ENCODE measurements at regions not wholly inside any gene's neighbourhood (a gene's known extent, or its start where the extent isn't known, plus 50 kb on each side); places are given as distances from the start of the nearest gene placed in this dataset.
A peak's percentile ranks its signal among the peaks of the same experiment; 100 is the strongest.

DNA sequence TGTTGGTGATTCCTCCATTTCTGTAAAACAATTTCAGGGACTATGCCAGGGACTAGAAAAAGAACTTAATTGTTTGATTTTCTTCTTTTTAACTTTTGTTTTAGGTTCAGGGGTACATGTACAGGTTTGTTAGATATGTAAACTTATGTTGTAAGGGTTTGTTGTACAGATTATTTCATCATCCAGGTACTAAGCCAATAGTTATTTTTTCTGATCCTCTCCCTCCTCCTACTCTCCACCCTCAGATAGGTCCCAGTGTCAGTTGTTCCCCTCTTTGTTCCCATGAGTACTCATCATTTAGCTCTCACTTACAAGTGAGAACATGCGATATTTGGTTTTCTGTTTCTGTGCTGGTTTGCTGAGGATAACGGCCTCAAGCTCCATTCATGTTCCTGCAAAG is 70.8 kb upstream of the BOD1L1 start:
- TF ChIP-seq EGR1 (IDR thresholded peaks at IDR 0.05; ENCODE audit: low read depth in 2 of 2) (no peak), TAF1 (conservative IDR thresholded peaks at IDR 0.05) (no peak), RXRA (IDR thresholded peaks at IDR 0.05) (peak in 1 of 2 donors; percentile 72), MAX (IDR thresholded peaks at IDR 0.05) (peak; percentile 55), SP1 (IDR thresholded peaks at IDR 0.05) (peak; percentile 26), JUND (IDR thresholded peaks at IDR 0.05) (peak in 1 of 2 donors; percentile 55), NR2F2 (IDR thresholded peaks at IDR 0.05) (no peak), ATF3 (IDR thresholded peaks at IDR 0.05) (no peak), FOXA2 (IDR thresholded peaks at IDR 0.05) (no peak), HNF4A (conservative IDR thresholded peaks at IDR 0.05) (peak; percentile 50 to 74), RAD21 (IDR thresholded peaks at IDR 0.05) (peak; percentile 17 to 36), YY1 (IDR thresholded peaks at IDR 0.05) (peak; percentile 26), FOXA1 (IDR thresholded peaks at IDR 0.05) (no peak), ZBTB33 (IDR thresholded peaks at IDR 0.05) (peak; percentile 32)
- TF ChIP-seq, protein P1, sequence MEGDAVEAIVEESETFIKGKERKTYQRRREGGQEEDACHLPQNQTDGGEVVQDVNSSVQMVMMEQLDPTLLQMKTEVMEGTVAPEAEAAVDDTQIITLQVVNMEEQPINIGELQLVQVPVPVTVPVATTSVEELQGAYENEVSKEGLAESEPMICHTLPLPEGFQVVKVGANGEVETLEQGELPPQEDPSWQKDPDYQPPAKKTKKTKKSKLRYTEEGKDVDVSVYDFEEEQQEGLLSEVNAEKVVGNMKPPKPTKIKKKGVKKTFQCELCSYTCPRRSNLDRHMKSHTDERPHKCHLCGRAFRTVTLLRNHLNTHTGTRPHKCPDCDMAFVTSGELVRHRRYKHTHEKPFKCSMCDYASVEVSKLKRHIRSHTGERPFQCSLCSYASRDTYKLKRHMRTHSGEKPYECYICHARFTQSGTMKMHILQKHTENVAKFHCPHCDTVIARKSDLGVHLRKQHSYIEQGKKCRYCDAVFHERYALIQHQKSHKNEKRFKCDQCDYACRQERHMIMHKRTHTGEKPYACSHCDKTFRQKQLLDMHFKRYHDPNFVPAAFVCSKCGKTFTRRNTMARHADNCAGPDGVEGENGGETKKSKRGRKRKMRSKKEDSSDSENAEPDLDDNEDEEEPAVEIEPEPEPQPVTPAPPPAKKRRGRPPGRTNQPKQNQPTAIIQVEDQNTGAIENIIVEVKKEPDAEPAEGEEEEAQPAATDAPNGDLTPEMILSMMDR (IDR thresholded peaks at IDR 0.05; ENCODE audit: low read depth, low read length, missing input control), result no peak
- TF ChIP-seq, protein P2, sequence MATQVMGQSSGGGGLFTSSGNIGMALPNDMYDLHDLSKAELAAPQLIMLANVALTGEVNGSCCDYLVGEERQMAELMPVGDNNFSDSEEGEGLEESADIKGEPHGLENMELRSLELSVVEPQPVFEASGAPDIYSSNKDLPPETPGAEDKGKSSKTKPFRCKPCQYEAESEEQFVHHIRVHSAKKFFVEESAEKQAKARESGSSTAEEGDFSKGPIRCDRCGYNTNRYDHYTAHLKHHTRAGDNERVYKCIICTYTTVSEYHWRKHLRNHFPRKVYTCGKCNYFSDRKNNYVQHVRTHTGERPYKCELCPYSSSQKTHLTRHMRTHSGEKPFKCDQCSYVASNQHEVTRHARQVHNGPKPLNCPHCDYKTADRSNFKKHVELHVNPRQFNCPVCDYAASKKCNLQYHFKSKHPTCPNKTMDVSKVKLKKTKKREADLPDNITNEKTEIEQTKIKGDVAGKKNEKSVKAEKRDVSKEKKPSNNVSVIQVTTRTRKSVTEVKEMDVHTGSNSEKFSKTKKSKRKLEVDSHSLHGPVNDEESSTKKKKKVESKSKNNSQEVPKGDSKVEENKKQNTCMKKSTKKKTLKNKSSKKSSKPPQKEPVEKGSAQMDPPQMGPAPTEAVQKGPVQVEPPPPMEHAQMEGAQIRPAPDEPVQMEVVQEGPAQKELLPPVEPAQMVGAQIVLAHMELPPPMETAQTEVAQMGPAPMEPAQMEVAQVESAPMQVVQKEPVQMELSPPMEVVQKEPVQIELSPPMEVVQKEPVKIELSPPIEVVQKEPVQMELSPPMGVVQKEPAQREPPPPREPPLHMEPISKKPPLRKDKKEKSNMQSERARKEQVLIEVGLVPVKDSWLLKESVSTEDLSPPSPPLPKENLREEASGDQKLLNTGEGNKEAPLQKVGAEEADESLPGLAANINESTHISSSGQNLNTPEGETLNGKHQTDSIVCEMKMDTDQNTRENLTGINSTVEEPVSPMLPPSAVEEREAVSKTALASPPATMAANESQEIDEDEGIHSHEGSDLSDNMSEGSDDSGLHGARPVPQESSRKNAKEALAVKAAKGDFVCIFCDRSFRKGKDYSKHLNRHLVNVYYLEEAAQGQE (IDR thresholded peaks at IDR 0.05), result no peak
- peaks cover 9 to 58% (median 37%) of the 10 kb centered on the region in 4 donors for H3K4me1 ChIP-seq (ENCODE audit: control insufficient read depth in 4 of 4, insufficient read depth in 4 of 4, low read length in 3 of 4)
- DNase-seq (ENCODE audit: low spot score), result no peak
- no peak overlapping the region for H3K9ac ChIP-seq (ENCODE audit: low read depth in 1 of 2, low read length in 2 of 2)
- H3K27ac ChIP-seq (ENCODE audit: low read depth in 1 of 2, low read length in 2 of 2), result peak overlapping the region; percentile 33 to 54
- H3K9me3 ChIP-seq (ENCODE audit: control insufficient read depth in 4 of 4, low read length in 3 of 4), result peaks cover 0 to 4% (median 0%) of the 10 kb centered on the region in 4 donors
- peak overlapping the region in 1 of 3 donors; percentile 41 for H3K4me3 ChIP-seq (ENCODE audit: low read depth in 1 of 3, low read length in 3 of 3)
- no peaks in the 10 kb centered on the region for H3K27me3 ChIP-seq (ENCODE audit: control insufficient read depth in 4 of 4, insufficient read depth in 4 of 4, low read length in 3 of 4)
- H3K36me3 ChIP-seq (ENCODE audit: control insufficient read depth in 4 of 4, insufficient read depth in 3 of 4, low read depth in 1 of 4, low read length in 3 of 4), result no peaks in the 10 kb centered on the region
- 54% methylated on average over 2 of the region's 2 CpGs for WGBS

All from liver (tissue), 8 donors.